GM12892 (cell line): ENCODE measurements at regions not wholly inside any gene's neighbourhood (a gene's known extent, or its start where the extent isn't known, plus 50 kb on each side); places are given as distances from the start of the nearest gene placed in this dataset.

Experiments used
- POLR2AphosphoS5 ChIP-seq: IDR thresholded peaks from 2 replicates; pipeline ENCODE4 v1.6.1; 2011; ENCODE audit warnings: low read depth, low read length, control low read depth
- TAF1 ChIP-seq: IDR thresholded peaks from 2 replicates; pipeline ENCODE4 v1.6.1; 2011; ENCODE audit warnings: low read depth, mild to moderate bottlenecking, control low read depth, low read length, borderline replicate concordance

DNA sequence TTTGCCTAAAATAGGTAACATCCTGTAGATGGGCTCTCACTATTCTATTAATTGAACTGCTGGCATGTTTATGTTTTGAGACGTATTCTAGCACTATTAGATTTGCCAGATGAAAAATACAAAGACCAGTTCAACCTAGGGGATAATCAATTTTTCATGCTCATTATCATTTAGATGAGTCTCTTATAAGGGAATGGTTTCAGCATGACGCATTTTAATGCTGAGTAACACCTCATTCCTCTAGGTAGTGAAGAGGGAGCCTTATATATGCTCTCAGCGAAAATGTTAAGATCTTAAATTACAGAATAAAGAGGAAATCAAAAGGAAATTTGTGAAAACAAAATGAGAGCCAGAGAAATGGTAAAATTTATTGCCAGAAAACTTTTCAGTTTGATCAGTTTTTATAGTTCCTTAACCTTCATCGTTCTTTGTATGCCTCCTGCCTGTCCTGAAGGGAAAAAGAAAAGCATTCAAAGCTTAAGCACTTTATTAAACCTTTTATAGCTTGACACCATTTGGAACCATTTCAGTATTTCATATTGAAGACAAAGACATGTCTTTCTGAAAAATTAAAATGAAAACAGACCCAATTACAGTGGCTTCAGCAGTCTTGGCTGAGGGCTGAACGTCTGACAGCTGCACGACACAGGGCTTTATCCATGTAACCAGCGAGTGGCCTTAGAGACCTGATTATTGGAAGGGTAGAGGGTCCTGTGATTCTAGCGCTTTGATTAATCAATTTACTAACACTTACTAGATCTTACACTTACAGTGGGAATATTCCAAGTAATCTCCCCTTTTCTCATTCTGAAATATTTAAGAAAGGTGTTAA, 112.8 kb downstream of the ADCYAP1 start:
- TF ChIP-seq POLR2AphosphoS5 (no peak), TAF1 (no peak)
